Gastroesophageal sphincter (tissue), 4 donors: ENCODE measurements at regions not wholly inside any gene's neighbourhood (a gene's known extent, or its start where the extent isn't known, plus 50 kb on each side); places are given as distances from the start of the nearest gene placed in this dataset.

Experiments
- ATAC-seq: fragments of 150-250 bp; one replicate; pipeline ENCODE4 v1.9.1; 2016; ENCODE audit warnings: mild to moderate bottlenecking, moderate library complexity
- H3K27ac ChIP-seq, 4 donors: fragments of 200-600 bp; sonication (generic) in 3 of 4; 1 replicate in 3 of 4; 2 replicates in 1 of 4; pipeline ENCODE4 v1.5.1; 2016 to 2019
- H3K27me3 ChIP-seq: fragments of 200-600 bp; sonication (generic); one replicate; pipeline ENCODE4 v1.5.1; 2019
- H3K36me3 ChIP-seq, 2 donors: fragments of 200-600 bp; sonication (generic); one replicate each; pipeline ENCODE4 v1.5.1; 2019; ENCODE audit warnings: control low read depth in 1 of 2
- H3K4me1 ChIP-seq, 3 donors: fragments of 200-600 bp; sonication (generic); 1 replicate in 2 of 3; 2 replicates in 1 of 3; pipeline ENCODE4 v1.5.1; 2016 to 2019; ENCODE audit warnings: control low read depth in 2 of 3
- H3K4me3 ChIP-seq, 2 donors: fragments of 200-600 bp; sonication (generic); one replicate each; pipeline ENCODE4 v1.5.1; 2019; ENCODE audit warnings: mild to moderate bottlenecking in 1 of 2, moderate library complexity in 1 of 2
- H3K9me3 ChIP-seq, 3 donors: fragments of 200-600 bp; sonication (generic); one replicate each; pipeline ENCODE4 v1.5.1; 2017 to 2019; ENCODE audit warnings: control low read depth in 2 of 3
- EP300 ChIP-seq: sonication (generic); formaldehyde crosslinking; IDR thresholded peaks from one replicate; pipeline ENCODE4 v1.6.1; 2017; ENCODE audit warnings: antibody characterized with exemption, mild to moderate bottlenecking
- POLR2A ChIP-seq, 2 donors: fragments of 450-650 bp; IDR thresholded peaks; one replicate each; pipeline ENCODE4 v1.6.1; 2017; ENCODE audit warnings: antibody characterized with exemption in 2 of 2, mild to moderate bottlenecking in 2 of 2, moderate library complexity in 1 of 2
- POLR2AphosphoS5 ChIP-seq: sonication (generic); formaldehyde crosslinking; IDR thresholded peaks from one replicate; pipeline ENCODE4 v1.6.1; 2017; ENCODE audit warnings: antibody characterized with exemption
- WGBS, 2 donors: methylation state at CpG; one replicate each; pipeline ENCODE4 v1.1.5; 2018; ENCODE audit warnings: low coverage in 1 of 2; 5-methylcytosine and 5-hydroxymethylcytosine counted together
- TF ChIP-seq, protein P1 (sequence below), 4 experiments: fragments of 200-600 bp in 2 of 4; fragments of 450-650 bp in 2 of 4; sonication (generic) in 1 of 4; IDR thresholded peaks; one replicate each; pipeline ENCODE4 v1.5.1; 2017 to 2019; ENCODE audit warnings: antibody characterized with exemption in 4 of 4, mild to moderate bottlenecking in 2 of 4, moderate library complexity in 2 of 4

DNA sequence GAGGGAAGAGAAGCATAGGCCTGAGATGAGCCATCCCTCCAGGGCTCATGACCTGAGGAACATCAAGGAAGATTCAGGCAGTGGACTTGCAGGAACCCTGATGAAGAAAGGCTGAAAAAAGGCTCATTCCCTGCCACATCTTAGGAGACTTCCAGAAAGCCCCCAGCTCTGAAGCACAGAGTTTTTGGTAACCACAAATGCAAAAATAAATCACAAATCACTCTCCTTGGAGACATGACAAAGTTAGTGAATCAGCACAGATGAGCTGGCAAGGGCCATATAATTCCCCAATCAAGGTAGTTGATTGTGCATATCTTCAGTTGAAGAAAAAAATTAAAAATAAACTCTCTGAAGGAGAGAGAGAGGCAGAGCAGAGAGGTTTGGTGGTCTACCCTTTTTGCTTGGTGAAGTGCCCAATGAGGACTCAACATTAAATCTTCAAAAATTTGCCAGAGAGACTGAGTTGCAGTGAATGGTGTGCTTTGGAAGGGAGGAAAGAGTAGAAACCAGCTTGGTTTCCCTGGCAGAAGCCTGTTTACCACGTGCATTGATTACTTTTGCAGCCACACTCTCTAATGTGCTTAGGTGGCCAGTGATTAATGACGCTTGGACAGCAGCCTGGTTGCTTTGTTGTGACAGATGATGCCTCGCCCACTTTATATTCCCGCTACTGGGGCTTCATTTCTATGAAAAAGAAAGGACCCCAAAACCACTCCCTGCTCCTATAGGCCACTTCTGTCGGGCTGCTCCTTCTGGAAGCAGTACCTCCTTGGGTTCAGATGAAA lies 257.4 kb upstream of the SLC14A2 start:
- 53 to 79% methylated on average over 2 to 3 of the region's 5 CpGs for WGBS, 2 donors
- Histone ChIP-seq H3K27me3 (no peaks in the 10 kb centered on the region), H3K36me3 (no peaks in the 10 kb centered on the region), H3K9me3 (no peaks in the 10 kb centered on the region), H3K27ac (no peak overlapping the region), H3K4me1 (no peaks in the 10 kb centered on the region), H3K4me3 (no peak overlapping the region)
- no peak for ATAC-seq
- no peak for TF ChIP-seq POLR2AphosphoS5
- TF ChIP-seq, protein P1, sequence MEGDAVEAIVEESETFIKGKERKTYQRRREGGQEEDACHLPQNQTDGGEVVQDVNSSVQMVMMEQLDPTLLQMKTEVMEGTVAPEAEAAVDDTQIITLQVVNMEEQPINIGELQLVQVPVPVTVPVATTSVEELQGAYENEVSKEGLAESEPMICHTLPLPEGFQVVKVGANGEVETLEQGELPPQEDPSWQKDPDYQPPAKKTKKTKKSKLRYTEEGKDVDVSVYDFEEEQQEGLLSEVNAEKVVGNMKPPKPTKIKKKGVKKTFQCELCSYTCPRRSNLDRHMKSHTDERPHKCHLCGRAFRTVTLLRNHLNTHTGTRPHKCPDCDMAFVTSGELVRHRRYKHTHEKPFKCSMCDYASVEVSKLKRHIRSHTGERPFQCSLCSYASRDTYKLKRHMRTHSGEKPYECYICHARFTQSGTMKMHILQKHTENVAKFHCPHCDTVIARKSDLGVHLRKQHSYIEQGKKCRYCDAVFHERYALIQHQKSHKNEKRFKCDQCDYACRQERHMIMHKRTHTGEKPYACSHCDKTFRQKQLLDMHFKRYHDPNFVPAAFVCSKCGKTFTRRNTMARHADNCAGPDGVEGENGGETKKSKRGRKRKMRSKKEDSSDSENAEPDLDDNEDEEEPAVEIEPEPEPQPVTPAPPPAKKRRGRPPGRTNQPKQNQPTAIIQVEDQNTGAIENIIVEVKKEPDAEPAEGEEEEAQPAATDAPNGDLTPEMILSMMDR (IDR thresholded peaks at IDR 0.05) = no peak
- TF ChIP-seq EP300 = no peak
- no peak for TF ChIP-seq POLR2A (IDR thresholded peaks at IDR 0.05)

DNA sequence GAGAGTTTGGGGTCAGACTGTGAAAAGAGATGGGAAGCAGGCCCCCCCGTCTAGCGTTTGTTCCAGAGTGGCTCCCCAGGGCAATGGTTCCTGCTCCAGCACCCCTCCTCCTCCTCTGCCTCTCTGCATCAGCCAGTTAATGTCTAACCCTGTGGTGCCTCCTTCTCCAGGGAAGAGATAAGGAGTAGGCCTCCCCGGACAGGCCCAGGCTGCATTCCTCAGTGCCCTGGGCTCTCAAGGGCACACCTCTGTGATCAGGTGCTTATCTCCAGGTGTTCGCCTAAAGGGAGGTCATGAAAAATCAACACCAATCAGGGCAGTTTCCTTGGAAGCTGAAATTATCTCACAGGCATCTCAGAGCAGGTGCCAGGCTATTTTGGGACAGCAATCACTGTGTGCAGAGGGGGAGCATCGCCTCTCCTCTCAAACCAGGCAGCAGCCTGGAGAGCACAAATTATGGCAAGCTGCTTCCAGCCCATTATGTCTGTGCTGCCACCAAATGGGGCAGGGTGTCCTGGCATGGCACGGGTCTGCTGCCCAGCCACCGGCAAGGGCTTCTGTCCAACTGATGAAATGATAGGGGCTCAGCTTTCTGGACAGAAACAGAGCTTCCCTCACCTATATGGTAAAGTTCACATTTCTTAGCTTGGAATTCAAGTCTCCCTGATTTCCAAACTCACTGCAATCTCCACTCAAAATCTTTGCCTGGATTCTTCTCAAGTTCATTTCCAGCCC lies 255.8 kb upstream of the SLC14A2 start:
- Histone ChIP-seq H3K9me3 (no peaks in the 10 kb centered on the region), H3K27ac (no peak overlapping the region), H3K4me1 (no peaks in the 10 kb centered on the region), H3K27me3 (no peaks in the 10 kb centered on the region), H3K4me3 (no peak overlapping the region), H3K36me3 (no peaks in the 10 kb centered on the region)
- TF ChIP-seq POLR2A (IDR thresholded peaks at IDR 0.05) (no peak), POLR2AphosphoS5 (no peak), EP300 (no peak)
- TF ChIP-seq, protein P1 (IDR thresholded peaks at IDR 0.05) = no peak
- 80% methylated on average over 1 of the region's 7 CpGs for WGBS, 2 donors
- no peak for ATAC-seq

DNA sequence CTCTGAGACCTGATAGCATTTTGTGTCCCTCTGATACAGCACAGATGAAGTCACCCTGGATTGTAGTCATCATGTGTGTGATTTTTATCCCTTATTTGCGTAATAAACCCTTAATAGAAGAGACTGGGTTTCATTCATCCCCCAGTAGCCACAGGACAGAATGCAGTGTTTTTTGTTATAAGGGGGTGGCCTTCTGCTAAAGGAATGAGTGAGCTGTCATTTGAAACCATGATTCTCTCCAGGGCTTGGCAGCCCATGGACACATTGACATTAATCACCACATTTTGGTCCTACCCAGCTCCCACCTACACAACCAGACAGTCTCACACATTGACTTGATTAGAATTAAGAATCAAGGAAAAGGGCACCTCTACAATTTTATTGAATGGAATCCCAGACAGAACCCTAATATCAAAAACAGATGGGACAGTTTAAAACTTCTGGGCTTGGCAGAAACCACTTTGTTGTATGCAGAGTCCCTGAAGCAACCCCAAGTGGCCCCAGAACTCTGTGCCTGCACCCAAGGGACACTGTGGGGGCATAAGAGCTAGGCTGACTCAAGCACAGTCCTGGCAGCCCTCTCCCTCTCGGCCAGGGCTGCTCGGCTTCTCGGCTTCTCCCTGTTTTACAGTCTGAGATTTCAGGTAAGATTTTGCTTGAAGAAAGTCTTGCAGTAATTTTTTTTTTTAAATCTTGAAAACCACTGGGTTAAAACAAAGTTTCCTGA lies 254.0 kb upstream of the SLC14A2 start:
- Histone ChIP-seq H3K27me3 (no peaks in the 10 kb centered on the region), H3K4me1 (no peaks in the 10 kb centered on the region), H3K9me3 (no peaks in the 10 kb centered on the region), H3K27ac (no peak overlapping the region), H3K36me3 (no peaks in the 10 kb centered on the region), H3K4me3 (no peak overlapping the region)
- TF ChIP-seq POLR2A (IDR thresholded peaks at IDR 0.05) (no peak), EP300 (no peak), POLR2AphosphoS5 (no peak)
- TF ChIP-seq, protein P1 (IDR thresholded peaks at IDR 0.05) = no peak
- ATAC-seq = no peak
- 88 to 90% methylated on average over 1 to 2 of the region's 4 CpGs for WGBS, 2 donors

DNA sequence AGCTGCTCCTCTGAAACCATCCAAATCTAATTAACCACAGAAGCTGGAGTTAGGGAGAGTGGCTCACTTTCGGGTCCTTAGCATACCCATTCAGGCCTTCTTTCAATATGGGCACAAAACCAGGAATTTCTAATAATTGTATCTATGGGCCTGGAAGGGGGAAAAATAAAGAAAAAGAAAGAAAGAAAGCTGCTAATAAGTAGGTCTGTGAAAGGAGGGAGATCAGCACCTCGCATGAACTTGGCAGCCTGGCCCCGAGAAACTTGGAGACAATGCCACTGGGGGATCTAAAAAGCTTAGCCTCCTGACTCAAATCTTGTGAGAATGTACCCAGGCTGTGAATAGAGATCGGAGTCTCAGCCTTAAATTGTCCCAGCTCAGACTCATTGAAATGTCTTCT lies 252.1 kb upstream of the SLC14A2 start:
- H3K27ac ChIP-seq = no peak overlapping the region
- TF ChIP-seq POLR2AphosphoS5 (no peak), POLR2A (IDR thresholded peaks at IDR 0.05) (no peak), EP300 (no peak)
- TF ChIP-seq, protein P1 (IDR thresholded peaks at IDR 0.05) = no peak
- H3K4me3 ChIP-seq = no peak overlapping the region
- no peaks in the 10 kb centered on the region for H3K9me3 ChIP-seq
- ATAC-seq = no peak
- H3K27me3 ChIP-seq = no peaks in the 10 kb centered on the region
- no peaks in the 10 kb centered on the region for H3K36me3 ChIP-seq
- H3K4me1 ChIP-seq = no peaks in the 10 kb centered on the region
- 79 to 92% methylated on average over 2 to 4 of the region's 4 CpGs for WGBS, 2 donors
